SK-N-SH (cell line): ENCODE measurements at regions not wholly inside any gene's neighbourhood (a gene's known extent, or its start where the extent isn't known, plus 50 kb on each side); places are given as distances from the start of the nearest gene placed in this dataset.

Source experiments
- CTCF ChIA-PET: fragments of 300-600, 350-600 bp; formaldehyde crosslinking; extraction: SDS; loops from one replicate; lab custom pipeline; 2021; lab: Yijun Ruan, JAX
- POLR2A ChIA-PET: fragments of 350-600 bp; sonication (Branson Sonifier 250); formaldehyde crosslinking; extraction: SDS; loops from one replicate; lab custom pipeline; 2020; ENCODE audit warnings: antibody characterized with exemption, inconsistent platforms; lab: Yijun Ruan, JAX
- DNase-seq: peaks from one replicate; pipeline ENCODE4 v3.0.0; 2012
- H2AFZ ChIP-seq: fragments of 200-600 bp; sonication (generic); 2 replicates; pipeline ENCODE4 v1.8.1; 2016; ENCODE audit warnings: antibody characterized with exemption, mild to moderate bottlenecking, low read depth
- H3F3A ChIP-seq: fragments of 200-600 bp; sonication (generic); replicated peaks from 2 replicates; pipeline ENCODE3; 2016; ENCODE audit warnings: antibody characterized with exemption, mild to moderate bottlenecking; ENCODE audit not compliant: insufficient read depth
- H3K27ac ChIP-seq, 2 experiments: fragments of 200-500 bp in 1 of 2; fragments of 200-600 bp in 1 of 2; sonication (Bioruptor generic) in 1 of 2; sonication (generic), shearing (Covaris generic) in 1 of 2; 2 replicates each; pipeline versions ENCODE4 v1.5.1 to v1.6.1; 2014 to 2016; ENCODE audit warnings: low read depth in 2 of 2, inconsistent platforms in 1 of 2, low read length in 1 of 2, mild to moderate bottlenecking in 1 of 2, mixed read lengths in 1 of 2
- H3K27me3 ChIP-seq: fragments of 200-600 bp; sonication (generic), shearing (Covaris generic); 2 replicates; pipeline ENCODE4 v1.6.1; 2016; ENCODE audit warnings: mixed run types; ENCODE audit not compliant: insufficient read depth
- H3K36me3 ChIP-seq, 2 experiments: fragments of 200-500 bp in 1 of 2; fragments of 200-600 bp in 1 of 2; sonication (Bioruptor generic) in 1 of 2; sonication (generic) in 1 of 2; replicated peaks in 1 of 2; 2 replicates each; pipeline versions ENCODE3 to v1.5.1; 2014 to 2016; ENCODE audit warnings: low read length in 1 of 2, mild to moderate bottlenecking in 1 of 2; ENCODE audit not compliant: insufficient read depth in 2 of 2, control insufficient read depth in 1 of 2
- H3K4me1 ChIP-seq, 2 experiments: fragments of 200-500 bp in 1 of 2; fragments of 200-600 bp in 1 of 2; sonication (Bioruptor generic) in 1 of 2; sonication (generic), shearing (Covaris generic) in 1 of 2; 2 replicates each; pipeline versions ENCODE4 v1.5.1 to v1.6.1; 2014 to 2016; ENCODE audit warnings: low read depth in 1 of 2, low read length in 1 of 2, mixed run types in 1 of 2; ENCODE audit not compliant: insufficient read depth in 2 of 2, control insufficient read depth in 1 of 2
- H3K4me2 ChIP-seq: fragments of 200-600 bp; sonication (generic), shearing (Covaris generic); 2 replicates; pipeline ENCODE4 v1.6.1; 2017; ENCODE audit warnings: mixed run types
- H3K4me3 ChIP-seq, 2 experiments: fragments of 200-500 bp in 1 of 2; fragments of 200-600 bp in 1 of 2; sonication (Bioruptor generic) in 1 of 2; sonication (generic), shearing (Covaris generic) in 1 of 2; 2 replicates each; pipeline versions ENCODE4 v1.5.1 to v1.8.1; 2014 to 2016; ENCODE audit warnings: low read depth in 2 of 2, inconsistent platforms in 1 of 2, low read length in 1 of 2, mild to moderate bottlenecking in 1 of 2, mixed read lengths in 1 of 2, moderate library complexity in 1 of 2
- H3K79me2 ChIP-seq: fragments of 200-600 bp; sonication (generic); 2 replicates; pipeline ENCODE4 v1.8.1; 2017; ENCODE audit warnings: mild to moderate bottlenecking; ENCODE audit not compliant: insufficient read depth
- H3K9ac ChIP-seq: fragments of 200-600 bp; sonication (generic); 2 replicates; pipeline ENCODE4 v1.6.1; 2017; ENCODE audit warnings: mixed run types
- H3K9me2 ChIP-seq: fragments of 200-600 bp; sonication (generic); 2 replicates; pipeline ENCODE4 v1.6.1; 2017; ENCODE audit warnings: mixed run types
- H3K9me3 ChIP-seq: fragments of 200-600 bp; sonication (generic); 2 replicates; pipeline ENCODE4 v1.6.1; 2017; ENCODE audit warnings: mixed run types, mild to moderate bottlenecking, moderate library complexity
- H4K20me1 ChIP-seq: fragments of 200-600 bp; sonication (generic); 2 replicates; pipeline ENCODE4 v1.6.1; 2017; ENCODE audit warnings: mild to moderate bottlenecking, mixed run types; ENCODE audit not compliant: insufficient read depth
- ELF1 ChIP-seq: IDR thresholded peaks from 2 replicates; pipeline ENCODE4 v1.4.0; 2012
- EP300 ChIP-seq, 2 experiments: IDR thresholded peaks; 2 replicates each; pipeline versions ENCODE4 v1.4.0 to v1.6.1; 2012; ENCODE audit warnings: borderline replicate concordance in 1 of 2, low read depth in 1 of 2, low read length in 1 of 2
- EZH2phosphoT487 ChIP-seq: fragments of 200-600 bp; sonication (generic); IDR thresholded peaks from 2 replicates; pipeline ENCODE4 v1.6.1; 2017; ENCODE audit warnings: low read depth, mixed run types, mild to moderate bottlenecking, antibody characterized with exemption, moderate library complexity, borderline replicate concordance
- FOSL2 ChIP-seq: IDR thresholded peaks from 2 replicates; pipeline ENCODE4 v1.4.0; 2012; ENCODE audit warnings: low read depth, mild to moderate bottlenecking, moderate library complexity, borderline replicate concordance
- FOXM1 ChIP-seq: IDR thresholded peaks from 2 replicates; pipeline ENCODE4 v1.4.0; 2012; ENCODE audit warnings: low read depth, mild to moderate bottlenecking
- GABPA ChIP-seq: IDR thresholded peaks from 2 replicates; pipeline ENCODE4 v1.4.0; 2012; ENCODE audit warnings: low read depth, mild to moderate bottlenecking
- GATA2 ChIP-seq: sonication (generic); formaldehyde crosslinking; IDR thresholded peaks from 2 replicates; pipeline ENCODE4 v1.5.0; 2020; ENCODE audit warnings: mild to moderate bottlenecking, missing genetic modification reagents
- IRF3 ChIP-seq: fragments of 150-350 bp; IDR thresholded peaks from 2 replicates; pipeline ENCODE4 v1.6.1; 2016; ENCODE audit warnings: mild to moderate bottlenecking, low read depth, low read length
- MAX ChIP-seq: IDR thresholded peaks from 2 replicates; pipeline ENCODE4 v1.4.0; 2012; ENCODE audit warnings: low read depth
- MEF2A ChIP-seq: IDR thresholded peaks from 2 replicates; pipeline ENCODE4 v1.4.0; 2012; ENCODE audit warnings: low read depth, borderline replicate concordance
- NRF1 ChIP-seq: IDR thresholded peaks from 2 replicates; pipeline ENCODE4 v1.6.1; 2012; ENCODE audit warnings: low read depth, mild to moderate bottlenecking, low read length
- POLR2AphosphoS5 ChIP-seq: IDR thresholded peaks from 2 replicates; pipeline ENCODE4 v1.6.1; 2012; ENCODE audit warnings: low read depth, low read length
- RAD21 ChIP-seq: IDR thresholded peaks from 2 replicates; pipeline ENCODE4 v1.6.1; 2012; ENCODE audit warnings: mild to moderate bottlenecking, low read length
- REST ChIP-seq: IDR thresholded peaks from 2 replicates; pipeline ENCODE4 v1.6.1; 2012; ENCODE audit warnings: mild to moderate bottlenecking, low read depth, low read length, moderate library complexity
- RFX5 ChIP-seq: IDR thresholded peaks from 2 replicates; pipeline ENCODE4 v1.6.1; 2012; ENCODE audit warnings: mild to moderate bottlenecking, improper control_type of control experiment, low read length
- RXRA ChIP-seq: IDR thresholded peaks from 2 replicates; pipeline ENCODE4 v1.4.0; 2012; ENCODE audit warnings: low read depth, mild to moderate bottlenecking, borderline replicate concordance
- TCF12 ChIP-seq: IDR thresholded peaks from 2 replicates; pipeline ENCODE4 v1.4.0; 2012
- TEAD4 ChIP-seq: IDR thresholded peaks from 2 replicates; pipeline ENCODE4 v1.4.0; 2012; ENCODE audit warnings: mild to moderate bottlenecking, borderline replicate concordance; ENCODE audit not compliant: insufficient read depth
- USF1 ChIP-seq: IDR thresholded peaks from 2 replicates; pipeline ENCODE4 v1.4.0; 2012; ENCODE audit warnings: low read depth, borderline replicate concordance
- USF2 ChIP-seq: fragments of 150-350 bp; IDR thresholded peaks from 2 replicates; pipeline ENCODE4 v1.6.1; 2017; ENCODE audit warnings: antibody characterized with exemption, low read length, low read depth, borderline replicate concordance
- WGBS: methylation state at CpG from one replicate; pipeline ENCODE4 v1.1.6; 2017; ENCODE audit warnings: low lambda C conversion rate; 5-methylcytosine and 5-hydroxymethylcytosine counted together

GRCh38 chr22:27450448-27450847 is 351.1 kb downstream of the MN1 start:
- Histone ChIP-seq H3K4me3 (no peak overlapping the region), H2AFZ (no peak overlapping the region), H3F3A (no peaks in the 10 kb centered on the region), H3K9me2 (no peaks in the 10 kb centered on the region), H4K20me1 (no peaks in the 10 kb centered on the region), H3K4me2 (no peak overlapping the region), H3K9me3 (no peaks in the 10 kb centered on the region), H3K27me3 (no peaks in the 10 kb centered on the region), H3K36me3 (no peaks in the 10 kb centered on the region), H3K27ac (no peak overlapping the region), H3K4me1 (no peaks in the 10 kb centered on the region), H3K79me2 (no peaks in the 10 kb centered on the region), H3K9ac (no peak overlapping the region)
- DNase-seq, result no peak
- no peak for TF ChIP-seq REST
- no peak for TF ChIP-seq IRF3
- TF ChIP-seq TEAD4, result no peak
- ChIA-PET POLR2A (no interaction called here), CTCF (no interaction called here)

GRCh38 chr22:27452245-27452644 is 349.3 kb downstream of the MN1 start:
- CTCF ChIA-PET, result no interaction called here
- H3K27ac ChIP-seq, result no peak overlapping the region
- TF ChIP-seq RAD21 (no peak), FOXM1 (no peak), IRF3 (no peak), POLR2AphosphoS5 (no peak), USF1 (no peak), USF2 (no peak), ELF1 (no peak), MAX (no peak), NRF1 (no peak), GATA2 (CRISPR knock-in tag) (no peak), RFX5 (no peak), MEF2A (no peak), RXRA (no peak), EP300 (IDR thresholded peaks at IDR 0.05; ENCODE audit: borderline replicate concordance in 1 of 2, low read depth in 1 of 2, low read length in 1 of 2) (no peak), EZH2phosphoT487 (no peak), TCF12 (no peak), GABPA (no peak), FOSL2 (no peak)
- TF ChIP-seq, all 33 proteins: peak for 0
- DNase-seq, result no peak
- Histone ChIP-seq H3K36me3 (no peaks in the 10 kb centered on the region), H3K4me2 (no peak overlapping the region), H3K9me2 (no peaks in the 10 kb centered on the region), H2AFZ (no peak overlapping the region), H3K9ac (no peak overlapping the region), H3F3A (peaks cover 12% of the 10 kb centered on the region), H3K4me1 (peaks cover 0 to 7% of the 10 kb centered on the region in 2 experiments; a peak in 1 of 4 replicates), H3K79me2 (no peaks in the 10 kb centered on the region), H3K27me3 (no peaks in the 10 kb centered on the region), H3K9me3 (no peaks in the 10 kb centered on the region), H4K20me1 (no peaks in the 10 kb centered on the region), H3K4me3 (no peak overlapping the region)
- 61% methylated on average over 4 of the region's 4 CpGs for WGBS
- POLR2A ChIA-PET, result no interaction called here
